HG03060 (cell line): ENCODE measurements at regions not wholly inside any gene's neighbourhood (a gene's known extent, or its start where the extent isn't known, plus 50 kb on each side); places are given as distances from the start of the nearest gene placed in this dataset.
"Not testable (repeated sequence)": the region's sequence is repeated elsewhere in the genome, so short reads cannot be mapped to it uniquely, and the experiment has no call there.

Experiments
- ATAC-seq: cut with Tn5 transposase; IDR thresholded peaks from one replicate; pipeline ENCODE4 v1.9.1; 2021; ENCODE audit warnings: low read depth, moderate number of reproducible peaks; ENCODE audit not compliant: unreplicated experiment

DNA sequence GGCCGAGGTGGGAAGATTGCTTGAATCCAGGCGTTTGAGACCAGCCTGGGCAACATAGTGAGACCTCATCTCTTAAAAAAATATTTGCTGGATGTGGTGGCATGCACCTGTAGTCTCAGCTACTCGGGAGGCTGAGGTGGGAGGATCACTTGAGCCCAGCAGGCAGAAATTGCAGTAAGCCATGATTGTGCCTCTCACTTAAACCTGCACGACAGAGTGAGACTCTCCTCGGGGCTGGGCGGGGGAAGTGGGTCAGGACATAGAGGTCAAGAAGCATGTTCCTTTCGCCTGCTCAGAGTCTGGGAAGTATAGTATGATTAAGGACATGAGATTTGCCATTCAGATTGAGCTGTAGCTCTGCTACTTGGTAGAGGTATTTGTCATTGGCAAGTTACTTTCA lies 52.3 kb downstream of the SEPTIN7 start:
- ATAC-seq, result not testable (repeated sequence)

DNA sequence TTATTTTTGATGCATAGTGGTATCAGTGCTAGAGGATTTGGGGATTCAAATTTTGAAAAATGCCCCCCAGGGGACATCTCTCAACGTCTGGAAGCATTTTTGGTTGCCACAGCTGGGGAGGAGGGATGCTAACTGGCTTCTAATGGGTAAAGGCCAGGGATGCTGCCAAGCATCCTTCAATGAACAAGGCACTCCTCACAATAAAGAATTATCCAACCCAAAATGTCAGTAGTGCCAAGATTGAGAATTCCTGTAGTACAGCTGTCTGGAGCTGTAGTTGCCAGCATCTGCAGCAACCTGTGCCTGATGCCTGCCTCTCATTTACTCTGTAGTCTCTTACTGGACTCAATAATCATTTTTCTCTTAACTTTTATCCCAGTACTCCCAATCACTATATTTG lies 53.5 kb downstream of the SEPTIN7 start:
- ATAC-seq, result no peak

DNA sequence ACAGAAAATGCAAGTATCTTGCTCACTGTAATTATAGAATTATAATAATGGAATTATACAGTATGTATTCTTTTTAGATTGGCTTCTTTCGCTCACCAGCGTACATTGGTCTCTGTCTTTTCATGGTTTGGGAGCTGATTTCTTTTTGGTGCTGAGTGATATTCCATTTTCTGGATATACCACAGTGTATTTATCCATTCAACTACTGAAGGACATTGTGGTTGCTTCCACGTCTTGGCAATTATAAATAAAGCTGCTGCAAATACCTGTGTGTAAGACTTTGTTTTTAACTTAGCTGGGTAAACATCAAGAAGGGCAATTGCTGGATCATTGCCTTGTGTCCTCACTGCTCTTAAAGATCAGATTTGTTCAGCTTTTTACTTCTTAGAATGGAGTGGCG lies 55.3 kb downstream of the SEPTIN7 start:
- ATAC-seq, result no peak

DNA sequence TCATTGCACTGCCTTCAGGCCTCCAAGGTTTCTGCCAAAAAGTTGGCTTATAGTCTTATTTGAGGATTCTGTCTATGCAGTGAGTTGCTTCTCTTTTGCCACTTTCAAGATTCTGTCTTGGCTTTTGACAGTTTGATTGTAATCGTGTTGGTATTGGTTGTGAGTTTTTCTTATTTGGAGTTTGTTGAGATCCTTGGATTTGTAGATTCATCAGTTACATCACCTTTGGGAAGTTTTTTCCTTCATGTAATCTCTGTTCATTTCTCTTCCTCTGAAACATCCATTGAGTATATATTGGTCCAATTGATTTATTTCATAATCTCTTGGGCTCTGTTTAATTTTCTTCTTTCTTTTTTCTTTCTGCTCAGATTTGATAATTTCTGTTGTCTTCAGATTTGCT lies 59.8 kb downstream of the SEPTIN7 start:
- ATAC-seq, result no peak

DNA sequence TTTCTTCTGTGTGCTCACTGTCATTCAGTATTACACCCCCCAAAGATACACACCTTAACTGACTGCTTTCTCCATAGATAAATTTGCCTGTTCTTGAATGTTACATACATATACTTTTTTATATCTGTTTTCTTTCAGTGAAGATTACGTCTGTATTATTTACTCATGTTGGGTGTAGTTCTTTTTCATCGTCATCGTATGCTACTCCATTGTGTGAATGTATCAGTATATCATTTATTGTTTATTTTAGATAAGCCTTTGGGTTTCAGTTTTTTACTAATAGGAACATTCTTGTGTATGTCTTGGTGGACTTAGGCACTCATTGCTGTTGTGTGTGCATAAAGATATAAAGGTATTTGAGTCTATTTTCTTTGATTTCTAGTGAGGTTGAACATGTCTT lies 64.4 kb downstream of the SEPTIN7 start:
- no peak for ATAC-seq

DNA sequence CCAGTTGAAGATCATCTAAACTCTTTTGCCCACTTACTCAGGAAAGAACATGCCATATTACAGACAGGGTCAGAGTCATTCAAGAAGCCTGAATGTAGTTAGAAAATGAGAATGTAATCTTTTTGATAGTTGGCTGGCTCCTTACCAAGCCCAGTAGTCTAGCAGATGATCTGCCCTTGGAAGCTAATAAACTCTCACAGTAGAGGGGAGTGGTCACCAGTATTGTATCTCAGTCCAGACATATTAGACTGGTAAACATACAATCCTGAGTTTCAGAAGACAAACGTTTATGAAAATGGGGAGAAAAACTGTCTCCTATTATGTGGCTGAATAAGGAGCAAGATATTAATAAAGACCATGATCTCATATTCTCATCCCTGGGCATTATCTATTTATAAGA lies 65.3 kb downstream of the SEPTIN7 start:
- ATAC-seq, result no peak

DNA sequence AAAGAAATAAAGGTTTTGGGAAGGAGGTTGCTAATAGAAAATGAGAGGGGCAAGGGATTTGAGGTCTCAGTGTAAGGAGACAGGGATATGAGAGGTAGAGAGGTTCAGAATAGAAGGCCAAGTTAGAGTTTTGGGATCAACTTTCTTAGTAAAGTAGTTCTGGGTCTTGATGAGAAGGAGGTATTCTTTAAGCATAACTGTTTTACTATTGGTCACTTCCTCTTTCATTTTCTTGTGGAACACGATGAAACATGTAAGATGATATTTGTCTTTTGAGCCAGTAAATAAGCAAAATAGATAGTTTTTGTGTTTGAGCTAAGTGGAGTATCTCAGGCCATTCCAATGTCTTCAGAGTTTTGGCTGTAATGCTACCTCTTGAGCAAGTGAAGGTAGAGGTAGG lies 68.3 kb downstream of the SEPTIN7 start:
- ATAC-seq, result not testable (repeated sequence)

DNA sequence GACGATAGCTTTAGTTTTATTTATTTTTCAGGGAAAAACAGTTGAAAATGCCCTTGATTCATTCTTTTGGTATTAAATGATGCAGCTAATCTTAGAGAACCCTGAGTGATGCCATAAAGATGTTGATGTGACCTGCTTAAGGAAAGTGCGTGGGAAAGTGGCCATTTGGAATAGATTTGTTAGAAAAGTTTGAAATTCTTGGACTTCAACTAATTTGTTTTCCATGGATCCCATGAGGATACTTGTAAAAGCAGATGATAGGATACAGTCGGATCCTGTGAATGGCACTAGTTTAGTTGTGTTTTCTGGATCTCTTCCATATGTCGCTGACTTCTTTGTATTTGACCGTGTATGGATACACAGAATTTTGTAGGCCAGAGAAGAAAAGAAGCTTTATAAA lies 69.0 kb downstream of the SEPTIN7 start:
- ATAC-seq, result no peak

DNA sequence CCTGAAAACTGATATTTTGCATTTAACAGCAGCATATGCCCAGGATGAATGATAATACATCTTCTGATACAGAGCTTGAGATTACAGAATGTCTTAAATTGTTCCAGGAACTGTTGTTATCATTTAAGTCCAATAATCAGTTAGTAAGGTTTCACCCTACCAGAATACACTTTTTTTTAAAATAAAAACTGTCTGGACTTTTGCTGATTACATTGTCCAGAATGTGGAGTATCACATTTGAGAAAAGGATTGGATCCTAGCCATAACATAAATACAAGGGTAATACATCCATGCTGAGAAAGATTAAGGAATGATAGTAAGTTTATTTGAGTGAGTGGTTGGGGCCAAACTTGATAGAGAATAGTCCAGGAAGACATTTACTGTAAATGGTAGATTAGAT lies 71.0 kb downstream of the SEPTIN7 start:
- ATAC-seq, result no peak

DNA sequence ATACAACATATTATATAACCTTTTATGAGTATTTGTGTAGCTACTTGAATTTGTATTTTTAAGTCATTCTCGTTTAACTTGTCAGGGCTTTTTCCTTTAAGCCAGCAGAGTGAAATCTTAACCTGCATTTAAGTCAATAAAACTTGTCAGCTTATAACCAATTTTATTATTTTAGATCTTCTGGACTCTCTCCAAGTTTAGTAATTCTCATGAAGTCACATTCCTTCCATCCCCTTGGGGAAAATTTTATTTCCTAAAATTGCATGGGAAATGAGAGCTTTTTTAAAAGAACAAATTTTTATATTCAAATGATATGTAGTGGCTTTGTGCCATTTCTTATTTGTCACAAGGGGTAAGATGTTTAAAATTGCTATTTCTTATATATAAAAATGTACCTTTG lies 74.0 kb downstream of the SEPTIN7 start:
- no peak for ATAC-seq

DNA sequence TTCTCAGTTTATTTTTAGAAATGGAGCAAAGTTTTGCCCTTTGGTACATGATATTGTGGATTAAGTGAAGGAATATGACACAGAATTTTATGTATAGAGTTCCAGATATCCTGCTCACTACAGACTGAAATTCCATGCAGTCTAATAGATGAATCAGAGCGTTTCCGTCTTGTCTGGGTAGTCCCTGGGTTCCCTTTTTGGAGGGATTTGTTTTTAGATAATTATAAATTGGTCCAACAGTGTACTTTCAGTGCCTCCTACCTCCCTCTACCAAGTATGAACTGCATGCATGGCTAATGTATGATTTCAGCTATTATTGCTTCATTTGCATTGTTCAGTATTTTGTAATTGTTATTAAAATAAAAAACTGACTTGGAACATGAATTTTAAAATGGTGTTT lies 74.4 kb downstream of the SEPTIN7 start:
- ATAC-seq, result no peak

DNA sequence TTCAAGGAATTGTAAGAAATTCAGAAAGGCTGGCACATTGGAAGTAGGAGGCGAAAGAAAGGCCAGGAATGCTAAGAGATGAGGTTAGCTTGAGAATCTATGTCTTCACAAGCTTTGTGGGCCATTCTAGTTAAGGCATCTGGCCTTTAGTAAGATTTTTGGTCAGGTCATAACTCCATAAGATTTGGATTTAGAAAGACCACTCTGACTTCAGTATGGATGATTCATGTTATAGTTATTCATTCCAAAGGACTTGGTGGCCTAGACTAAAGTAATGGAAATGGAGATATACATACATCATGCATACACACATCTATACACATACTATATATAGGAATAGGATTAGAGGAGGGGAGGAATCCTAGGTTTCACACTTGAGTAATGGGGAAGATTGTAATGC lies 77.5 kb downstream of the SEPTIN7 start:
- no peak for ATAC-seq

DNA sequence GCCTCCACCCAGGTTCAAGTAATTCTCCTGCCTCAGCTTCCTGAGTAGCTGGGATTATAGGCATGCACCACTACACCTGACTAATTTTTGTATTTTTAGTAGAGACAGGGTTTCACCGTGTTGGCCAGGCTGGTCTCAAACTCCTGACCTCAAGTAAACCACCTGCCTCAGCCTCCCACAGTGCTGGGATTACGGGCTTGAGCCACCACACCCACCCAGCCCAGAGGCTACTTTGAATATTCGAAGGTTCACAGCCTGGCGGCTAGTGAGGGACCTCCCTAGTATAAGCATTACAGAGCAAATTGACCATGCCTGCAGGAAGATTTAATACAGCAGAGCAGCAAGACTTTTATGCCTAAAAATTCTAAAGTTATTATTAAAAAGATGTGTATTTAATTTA lies 86.6 kb downstream of the SEPTIN7 start:
- not testable (repeated sequence) for ATAC-seq

DNA sequence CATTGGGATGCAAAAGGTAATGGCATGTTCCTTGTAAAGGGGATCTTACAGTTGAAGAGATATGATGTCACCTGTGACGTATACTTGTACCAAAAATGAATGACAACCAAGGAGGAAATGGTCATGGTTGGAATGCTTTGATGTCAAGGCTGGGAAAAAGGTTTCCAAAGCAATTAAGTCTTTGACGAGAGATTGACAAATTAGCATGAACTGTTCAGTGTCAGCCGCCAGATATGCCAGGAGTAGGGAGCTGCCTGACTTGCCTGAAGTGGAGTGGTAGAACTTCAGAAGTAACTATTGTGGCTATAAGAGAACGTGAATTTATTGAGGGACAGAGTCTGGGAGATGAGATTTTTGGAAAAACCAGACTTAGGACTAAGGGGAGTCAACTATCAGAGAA lies 88.1 kb downstream of the SEPTIN7 start:
- no peak for ATAC-seq

DNA sequence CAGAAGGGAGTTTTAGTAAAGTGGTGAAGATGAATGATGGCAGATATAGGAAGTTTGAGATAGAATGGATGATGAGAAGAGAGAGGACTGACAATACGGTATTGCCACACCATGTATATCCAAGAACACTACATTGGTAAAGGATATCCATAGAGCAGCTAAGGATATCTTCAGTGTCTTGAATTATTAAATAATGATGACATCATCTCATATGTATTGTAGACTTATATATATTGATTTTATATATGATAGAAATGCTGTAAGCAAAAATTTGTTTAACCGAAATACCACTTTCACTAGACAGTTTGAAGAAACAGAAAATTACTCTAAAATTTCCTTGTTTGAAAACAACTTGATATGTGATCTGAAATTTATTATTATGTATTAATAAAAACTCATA lies 89.0 kb downstream of the SEPTIN7 start:
- no peak for ATAC-seq

DNA sequence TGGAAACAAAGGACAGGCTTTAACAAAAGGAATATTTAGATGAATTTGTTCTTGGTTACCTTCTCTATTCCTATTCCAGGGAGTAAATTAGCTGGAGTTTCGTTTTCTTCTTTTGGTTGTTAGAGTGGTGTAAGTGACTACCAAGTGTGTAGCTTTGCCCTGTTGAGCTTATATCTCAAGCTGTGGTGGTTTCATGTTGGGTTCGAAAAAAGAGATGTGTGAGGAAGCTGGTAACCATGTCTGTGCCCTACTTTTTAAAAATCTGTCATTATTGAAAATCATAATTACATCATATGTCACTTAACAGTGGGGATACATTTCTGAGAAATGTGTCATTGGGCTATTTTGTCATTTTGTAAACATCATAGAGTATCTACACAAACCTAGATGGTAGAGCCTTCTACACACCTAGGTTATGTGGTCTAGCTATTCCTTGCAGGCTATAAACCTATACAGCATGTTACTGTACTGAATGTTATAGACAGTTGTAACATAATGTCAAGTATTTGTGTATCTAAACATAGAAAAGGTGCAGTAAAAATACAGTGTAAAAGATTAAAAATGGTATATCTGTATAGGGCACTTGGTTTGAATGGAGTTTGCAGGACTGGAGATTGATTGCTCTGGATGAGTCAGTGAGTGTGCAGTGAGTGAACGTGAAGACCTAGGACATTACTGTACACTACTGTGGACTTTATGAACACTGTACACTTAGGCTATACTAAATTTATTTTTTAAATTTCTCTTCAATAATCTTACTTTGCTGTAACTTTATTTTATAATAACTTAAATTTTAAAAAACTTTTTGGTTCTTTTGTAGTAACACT lies 90.4 kb downstream of the SEPTIN7 start:
- ATAC-seq, result no peak

DNA sequence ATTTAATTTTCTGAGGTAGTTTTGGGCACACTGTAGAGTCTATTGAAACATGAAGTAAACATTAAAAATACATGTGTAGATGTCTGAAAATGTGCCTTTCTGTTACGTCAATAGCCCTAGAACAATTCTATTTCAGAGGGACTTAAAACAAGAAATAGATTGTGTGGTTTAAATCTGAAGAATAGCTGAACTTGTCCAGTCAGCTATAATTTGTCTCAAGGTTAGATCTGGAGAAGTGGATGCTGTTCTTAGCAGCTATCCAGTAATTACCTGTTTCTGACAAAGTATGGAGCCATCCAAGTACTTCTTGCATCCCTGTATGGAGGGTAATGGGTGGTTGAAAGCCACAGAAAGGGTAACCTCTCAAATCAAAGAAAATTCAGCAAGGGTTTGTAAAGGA lies 92.8 kb downstream of the SEPTIN7 start:
- ATAC-seq, result no peak

DNA sequence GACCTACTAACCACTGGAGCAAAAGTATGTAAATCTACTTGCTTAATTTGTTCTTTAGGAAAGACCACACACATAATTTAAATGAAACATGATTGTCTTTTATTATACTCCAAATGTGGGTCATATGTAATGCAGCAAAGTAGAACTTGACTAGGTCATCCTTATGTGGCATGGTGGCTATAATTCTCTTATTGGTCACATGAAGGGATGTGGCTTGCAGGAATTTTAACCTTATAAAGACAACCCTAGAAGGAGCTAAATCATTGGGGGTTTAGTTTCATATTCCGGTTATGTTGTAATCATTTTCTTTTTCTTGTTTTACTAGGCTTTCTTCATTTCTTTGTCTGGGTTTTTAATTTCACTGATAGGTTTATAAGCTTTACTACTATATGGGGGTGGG lies 93.9 kb downstream of the SEPTIN7 start:
- no peak for ATAC-seq

DNA sequence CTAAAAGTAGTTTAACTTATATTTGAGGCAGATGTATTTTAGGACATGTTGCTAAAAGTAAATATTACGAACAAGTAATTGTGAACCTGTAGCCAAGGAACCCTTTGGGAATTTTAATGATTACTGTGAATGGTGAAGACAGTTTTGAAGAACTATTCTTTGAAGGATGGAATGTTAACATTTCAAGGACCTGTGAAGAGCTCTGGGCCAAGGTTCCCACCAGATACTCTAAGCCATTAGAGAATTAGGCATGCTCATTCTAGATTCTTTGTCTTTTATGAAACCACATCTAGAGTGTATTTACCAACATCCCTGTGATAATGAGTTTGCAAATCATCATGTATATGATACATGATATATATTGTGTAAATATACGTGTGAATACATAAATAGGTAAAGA lies 99.8 kb downstream of the SEPTIN7 start:
- ATAC-seq, result no peak

DNA sequence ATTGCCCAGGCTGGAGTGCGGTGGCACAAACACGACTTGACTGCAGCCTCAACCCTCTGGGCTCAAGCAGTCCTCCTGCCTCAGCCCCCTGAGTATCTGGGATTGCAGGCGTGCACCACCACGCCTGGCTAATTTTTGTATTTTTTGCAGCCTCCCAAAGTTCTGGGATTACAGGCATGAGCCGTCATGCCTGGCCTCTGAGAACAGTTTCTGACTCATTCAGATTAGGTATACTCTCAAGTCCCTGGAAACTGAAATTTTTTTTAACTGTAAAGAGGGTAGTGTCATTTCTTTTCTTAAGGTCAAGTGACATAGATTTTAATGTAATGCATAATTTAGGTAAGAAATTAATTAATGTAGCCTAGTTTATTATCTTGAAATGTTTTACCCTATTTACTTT lies 104.7 kb downstream of the SEPTIN7 start:
- ATAC-seq, result no peak

DNA sequence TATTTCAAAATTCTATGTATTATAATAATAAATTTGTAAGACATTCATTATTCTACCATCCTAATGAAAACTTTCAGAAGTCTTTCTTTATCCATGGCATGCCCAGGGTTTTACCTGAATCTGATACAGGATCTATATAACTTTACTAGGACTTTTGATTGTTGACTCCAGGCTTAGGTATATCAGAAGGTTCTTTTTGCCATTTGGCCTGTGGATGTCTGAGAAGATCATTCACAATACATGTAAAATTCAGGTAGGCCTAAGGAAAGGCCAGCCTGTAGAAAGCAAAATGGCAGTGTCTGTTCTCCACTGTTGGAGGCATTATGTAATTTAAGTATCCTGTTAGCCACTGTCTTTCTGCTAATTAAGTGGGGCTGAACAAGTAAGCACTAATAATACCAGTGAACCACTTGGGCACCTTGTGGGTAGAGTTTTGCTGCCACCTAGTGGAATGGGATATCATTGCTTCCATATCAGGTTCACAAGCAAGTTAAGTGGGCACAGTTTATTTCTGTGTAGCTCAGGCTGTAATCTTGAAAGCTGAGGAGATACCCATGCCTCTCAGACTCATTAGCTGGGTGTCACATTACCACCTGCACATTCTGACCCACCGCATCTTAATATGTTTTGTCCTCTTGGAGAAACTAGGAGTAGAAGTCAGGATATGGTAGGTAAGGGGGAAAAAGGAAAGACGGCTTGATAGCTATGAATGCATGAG lies 105.5 kb downstream of the SEPTIN7 start:
- ATAC-seq, result peak; percentile 63
